ENCODE measurements at regions not wholly inside any gene's neighbourhood (a gene's known extent, or its start where the extent isn't known, plus 50 kb on each side); places are given as distances from the start of the nearest gene placed in this dataset.

DNA sequence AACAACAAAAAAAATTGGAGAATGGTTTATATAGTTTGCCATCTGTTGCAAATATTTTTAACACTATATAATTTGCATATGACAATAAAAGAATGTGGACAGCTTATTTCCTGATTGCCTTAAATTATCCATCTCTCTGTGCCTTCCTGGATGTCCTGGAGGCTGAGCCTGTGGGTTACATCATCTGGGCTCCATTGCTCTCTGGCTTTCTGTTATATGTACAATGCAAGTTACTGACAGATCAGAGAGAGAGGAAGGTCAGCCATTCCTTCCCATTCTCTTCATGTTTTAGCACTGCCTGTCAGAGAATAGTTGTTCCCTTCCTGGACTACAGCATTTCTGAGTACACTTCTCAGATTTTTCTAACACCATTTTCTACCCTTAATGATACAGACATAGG, 758.3 kb upstream of the PCDH20 start:
- TF ChIP-seq, protein P1, sequence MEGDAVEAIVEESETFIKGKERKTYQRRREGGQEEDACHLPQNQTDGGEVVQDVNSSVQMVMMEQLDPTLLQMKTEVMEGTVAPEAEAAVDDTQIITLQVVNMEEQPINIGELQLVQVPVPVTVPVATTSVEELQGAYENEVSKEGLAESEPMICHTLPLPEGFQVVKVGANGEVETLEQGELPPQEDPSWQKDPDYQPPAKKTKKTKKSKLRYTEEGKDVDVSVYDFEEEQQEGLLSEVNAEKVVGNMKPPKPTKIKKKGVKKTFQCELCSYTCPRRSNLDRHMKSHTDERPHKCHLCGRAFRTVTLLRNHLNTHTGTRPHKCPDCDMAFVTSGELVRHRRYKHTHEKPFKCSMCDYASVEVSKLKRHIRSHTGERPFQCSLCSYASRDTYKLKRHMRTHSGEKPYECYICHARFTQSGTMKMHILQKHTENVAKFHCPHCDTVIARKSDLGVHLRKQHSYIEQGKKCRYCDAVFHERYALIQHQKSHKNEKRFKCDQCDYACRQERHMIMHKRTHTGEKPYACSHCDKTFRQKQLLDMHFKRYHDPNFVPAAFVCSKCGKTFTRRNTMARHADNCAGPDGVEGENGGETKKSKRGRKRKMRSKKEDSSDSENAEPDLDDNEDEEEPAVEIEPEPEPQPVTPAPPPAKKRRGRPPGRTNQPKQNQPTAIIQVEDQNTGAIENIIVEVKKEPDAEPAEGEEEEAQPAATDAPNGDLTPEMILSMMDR (IDR thresholded peaks at IDR 0.05; ENCODE audit: low read depth, low read length) = no peak
- no peak for TF ChIP-seq EZH2phosphoT487 (IDR thresholded peaks at IDR 0.05; ENCODE audit: low read depth)
